Kidney (tissue), 13 donors: ENCODE measurements at regions not wholly inside any gene's neighbourhood (a gene's known extent, or its start where the extent isn't known, plus 50 kb on each side); places are given as distances from the start of the nearest gene placed in this dataset.
A peak's percentile ranks its signal among the peaks of the same experiment; 100 is the strongest.

ENCODE experiments used
- DNase-seq, 5 donors: peaks; one replicate each; pipeline ENCODE4 v3.0.0-alpha.2; 2013 to 2020
- FAIRE-seq: peaks from 2 replicates; lab custom pipeline; 2012; peaks lifted over from hg19 to GRCh38; lab: Jason Lieb, UNC
- H3K27ac ChIP-seq, 2 donors: one replicate each; pipeline ENCODE4 v1.7.0; 2013; ENCODE audit warnings: low read depth in 2 of 2, low read length in 2 of 2, inconsistent platforms in 1 of 2
- H3K27me3 ChIP-seq: one replicate; pipeline ENCODE4 v1.7.1; 2013; ENCODE audit warnings: low read length, inconsistent platforms; ENCODE audit not compliant: control insufficient read depth, insufficient read depth
- H3K36me3 ChIP-seq, 3 donors: one replicate each; pipeline versions ENCODE4 v1.7.0 to v1.7.1; 2013; ENCODE audit warnings: low read length in 3 of 3, control low read depth in 1 of 3, inconsistent platforms in 1 of 3; ENCODE audit not compliant: insufficient read depth in 3 of 3, control insufficient read depth in 2 of 3
- H3K4me1 ChIP-seq, 3 donors: one replicate each; pipeline versions ENCODE4 v1.7.0 to v1.7.1; 2013; ENCODE audit warnings: low read length in 3 of 3, inconsistent platforms in 1 of 3, low read depth in 1 of 3; ENCODE audit not compliant: control insufficient read depth in 2 of 3, insufficient read depth in 2 of 3
- H3K4me3 ChIP-seq, 3 donors: one replicate each; pipeline versions ENCODE4 v1.7.0 to v1.8.1; 2013; ENCODE audit warnings: low read length in 3 of 3, control low read depth in 1 of 3, inconsistent platforms in 1 of 3
- H3K9ac ChIP-seq, 3 donors: one replicate each; pipeline versions ENCODE4 v1.7.0 to v1.7.1; 2013; ENCODE audit warnings: low read length in 3 of 3, control low read depth in 1 of 3, inconsistent platforms in 1 of 3
- H3K9me3 ChIP-seq, 3 donors: one replicate each; pipeline versions ENCODE4 v1.7.0 to v1.7.1; 2013; ENCODE audit warnings: low read length in 3 of 3, control low read depth in 1 of 3, inconsistent platforms in 1 of 3; ENCODE audit not compliant: control insufficient read depth in 2 of 3, insufficient read depth in 1 of 3
- intact Hi-C: fragments of 100-400 bp; cut with DNase I; formaldehyde crosslinking; loops from one replicate; pipeline ENCODE4 v1.11.1; 2022
- TF ChIP-seq, protein P1 (sequence below): IDR thresholded peaks from 3 replicates; pipeline ENCODE4 v1.5.1; 2012; ENCODE audit warnings: mild to moderate bottlenecking, moderate library complexity, borderline replicate concordance; ENCODE audit not compliant: insufficient read depth; ENCODE audit errors: extremely low read depth
- donor health status: control.
- donor health status: control.
- donor health status: control.
- donor health status: control.
- donor health status: control.
- donor health status: DM: yes; HTN: yes; CAD: no.
- donor health status: Normal renal cell carcinoma (clear cell type).

DNA sequence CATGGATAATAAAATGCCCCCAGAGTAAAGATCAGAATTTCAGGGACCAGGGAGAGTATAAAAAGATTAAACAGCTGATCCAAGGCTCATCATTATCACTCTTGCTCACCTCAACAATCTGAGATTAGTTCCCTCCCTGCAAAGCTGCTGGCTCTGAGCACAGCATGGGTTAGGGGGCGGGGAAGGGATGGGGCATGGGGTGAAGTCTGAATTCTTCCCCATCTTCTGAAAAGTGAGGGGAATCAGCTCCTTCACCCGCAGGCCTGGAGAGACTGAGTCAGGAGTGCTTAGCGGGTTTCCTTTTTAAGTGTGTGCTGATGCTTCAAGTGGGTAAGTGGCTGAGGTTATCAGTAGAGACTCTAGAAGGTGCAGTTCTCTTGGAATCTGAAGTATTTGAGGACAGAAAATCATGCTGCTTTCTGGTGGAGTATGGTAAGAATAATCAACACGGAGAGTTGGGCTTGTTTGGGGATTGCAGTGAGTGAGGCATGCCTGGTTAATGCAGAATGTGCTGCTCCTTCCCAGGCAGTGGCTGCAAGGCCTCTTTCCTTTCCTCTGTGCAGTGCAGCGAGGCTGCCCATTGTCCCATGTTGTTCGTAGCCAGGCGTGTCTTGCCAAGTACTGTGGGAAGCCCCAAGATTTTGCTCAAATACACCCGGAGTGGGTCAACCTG is 59.2 kb upstream of the TRAK1 start:
- Histone ChIP-seq H3K27ac (peak overlapping the region; percentile 20 to 81), H3K4me3 (no peak overlapping the region)

GRCh38 chr3:42028474-42028873 is 62.7 kb upstream of the TRAK1 start:
- Histone ChIP-seq H3K27me3 (no peaks in the 10 kb centered on the region), H3K4me3 (no peak overlapping the region), H3K9me3 (no peaks in the 10 kb centered on the region), H3K27ac (no peak overlapping the region), H3K9ac (no peak overlapping the region), H3K4me1 (peaks cover 16 to 29% (median 28%) of the 10 kb centered on the region in 3 donors), H3K36me3 (no peaks in the 10 kb centered on the region)
- FAIRE-seq (no peak), DNase-seq (no peak)
- TF ChIP-seq, protein P1, sequence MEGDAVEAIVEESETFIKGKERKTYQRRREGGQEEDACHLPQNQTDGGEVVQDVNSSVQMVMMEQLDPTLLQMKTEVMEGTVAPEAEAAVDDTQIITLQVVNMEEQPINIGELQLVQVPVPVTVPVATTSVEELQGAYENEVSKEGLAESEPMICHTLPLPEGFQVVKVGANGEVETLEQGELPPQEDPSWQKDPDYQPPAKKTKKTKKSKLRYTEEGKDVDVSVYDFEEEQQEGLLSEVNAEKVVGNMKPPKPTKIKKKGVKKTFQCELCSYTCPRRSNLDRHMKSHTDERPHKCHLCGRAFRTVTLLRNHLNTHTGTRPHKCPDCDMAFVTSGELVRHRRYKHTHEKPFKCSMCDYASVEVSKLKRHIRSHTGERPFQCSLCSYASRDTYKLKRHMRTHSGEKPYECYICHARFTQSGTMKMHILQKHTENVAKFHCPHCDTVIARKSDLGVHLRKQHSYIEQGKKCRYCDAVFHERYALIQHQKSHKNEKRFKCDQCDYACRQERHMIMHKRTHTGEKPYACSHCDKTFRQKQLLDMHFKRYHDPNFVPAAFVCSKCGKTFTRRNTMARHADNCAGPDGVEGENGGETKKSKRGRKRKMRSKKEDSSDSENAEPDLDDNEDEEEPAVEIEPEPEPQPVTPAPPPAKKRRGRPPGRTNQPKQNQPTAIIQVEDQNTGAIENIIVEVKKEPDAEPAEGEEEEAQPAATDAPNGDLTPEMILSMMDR: no peak
- intact Hi-C loops: no loop called here

More for the DNA sequence above, 59.2 kb upstream of the TRAK1 start:
- no peaks in the 10 kb centered on the region for H3K27me3 ChIP-seq
- DNase-seq (peak in 2 of 5 donors; percentile 34 to 40), FAIRE-seq (no peak)
- H3K36me3 ChIP-seq: peaks cover 0 to 7% (median 2%) of the 10 kb centered on the region in 3 donors
- H3K9ac ChIP-seq: no peak overlapping the region
- TF ChIP-seq, protein P1: no peak
- peaks cover 7 to 38% (median 24%) of the 10 kb centered on the region in 3 donors for H3K4me1 ChIP-seq
- no peaks in the 10 kb centered on the region for H3K9me3 ChIP-seq
- intact Hi-C loops: no loop called here

DNA sequence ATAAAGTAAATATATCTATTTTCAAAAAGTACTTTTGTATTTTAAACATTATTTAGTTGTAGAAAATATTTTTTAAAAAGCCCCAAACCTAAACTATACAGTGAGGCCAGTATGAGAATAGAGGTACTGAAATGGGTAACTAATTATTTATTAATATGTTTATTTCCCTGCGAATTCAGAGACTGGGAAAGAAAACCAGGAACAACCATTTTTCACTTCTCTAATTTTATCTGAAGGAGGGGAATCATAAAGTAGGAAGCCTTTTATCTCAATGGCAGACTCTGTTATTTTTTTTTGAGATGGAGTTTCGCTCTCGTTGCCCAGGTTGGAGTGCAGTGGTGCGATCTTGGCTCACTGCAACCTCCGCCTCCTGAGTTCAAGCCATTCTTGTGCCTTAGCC is 63.6 kb upstream of the TRAK1 start:
- no peak overlapping the region for H3K27ac ChIP-seq

More for the DNA sequence above, 63.6 kb upstream of the TRAK1 start:
- intact Hi-C loops: no loop called here
- no peaks in the 10 kb centered on the region for H3K9me3 ChIP-seq
- TF ChIP-seq, protein P1: no peak
- no peak for FAIRE-seq
- DNase-seq: no peak
- H3K27me3 ChIP-seq: no peaks in the 10 kb centered on the region
- no peak overlapping the region for H3K9ac ChIP-seq
- H3K4me3 ChIP-seq: no peak overlapping the region
- H3K4me1 ChIP-seq: peaks cover 11 to 24% (median 24%) of the 10 kb centered on the region in 3 donors
- no peaks in the 10 kb centered on the region for H3K36me3 ChIP-seq
